DMS153 (cell line): ENCODE measurements at regions not wholly inside any gene's neighbourhood (a gene's known extent, or its start where the extent isn't known, plus 50 kb on each side); places are given as distances from the start of the nearest gene placed in this dataset.
"Not testable (repeated sequence)": the region's sequence is repeated elsewhere in the genome, so short reads cannot be mapped to it uniquely, and the experiment has no call there.

Experiments
- DNase-seq: peaks from one replicate; lab custom pipeline; 2025; lab: John Stamatoyannopoulos, UW

DNA sequence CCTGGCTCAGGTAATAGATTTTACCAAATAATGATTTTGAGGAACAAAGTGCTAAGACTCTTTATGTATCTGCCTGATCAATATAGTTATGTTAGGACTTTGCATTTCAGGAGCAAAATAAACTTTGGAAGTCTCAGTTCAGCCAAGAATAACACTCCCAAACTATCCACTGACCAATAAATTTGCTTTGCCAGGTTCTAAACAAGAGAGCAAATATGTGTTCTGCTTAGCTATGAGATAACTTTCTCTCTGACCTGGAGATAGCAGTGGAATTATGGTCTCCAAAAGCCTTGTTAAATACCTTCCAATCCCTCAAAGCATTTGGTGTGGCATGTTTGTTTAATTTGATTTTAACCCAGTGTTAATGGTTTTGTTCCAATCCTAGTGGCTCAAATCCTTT is 1541.1 kb downstream of the FAM181B start:
- DNase-seq, result no peak

DNA sequence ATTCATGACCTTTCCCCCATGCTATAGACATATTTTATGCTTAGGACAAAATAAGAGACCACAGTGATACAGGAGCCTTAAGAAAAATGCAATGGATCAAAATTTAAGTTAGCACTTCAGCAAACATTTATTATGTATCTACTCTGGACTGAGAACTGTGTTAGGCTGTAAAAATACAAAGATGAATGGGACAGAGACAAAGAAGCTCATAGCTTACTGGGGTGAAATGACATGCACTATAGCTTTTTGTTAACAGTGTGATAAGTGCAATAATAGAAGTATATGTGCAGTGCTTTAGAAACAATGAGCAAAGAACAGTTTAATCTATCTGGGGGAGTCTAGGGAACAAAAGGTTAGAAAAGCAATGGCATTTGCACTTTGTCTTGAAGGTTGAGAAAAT is 1543.1 kb downstream of the FAM181B start:
- no peak for DNase-seq

DNA sequence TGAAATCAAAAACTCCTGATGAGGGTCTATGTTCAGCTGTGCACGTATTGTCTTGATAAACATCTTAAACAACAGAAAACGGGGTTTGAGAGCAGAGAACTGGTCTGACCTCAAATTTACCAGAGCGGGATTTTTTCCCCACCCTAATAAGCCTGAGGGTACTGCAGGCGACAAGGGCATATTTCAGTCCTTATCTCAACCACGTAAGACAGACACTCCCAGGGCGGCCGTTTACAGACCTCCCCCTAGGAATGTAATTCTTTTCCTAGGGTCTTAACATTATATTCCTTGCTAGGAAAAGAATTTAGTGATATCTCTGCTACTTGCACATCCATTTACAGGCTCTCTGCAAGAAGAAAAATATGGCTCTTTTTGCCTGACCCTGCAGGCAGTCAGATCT is 1546.6 kb downstream of the FAM181B start:
- not testable (repeated sequence) for DNase-seq

DNA sequence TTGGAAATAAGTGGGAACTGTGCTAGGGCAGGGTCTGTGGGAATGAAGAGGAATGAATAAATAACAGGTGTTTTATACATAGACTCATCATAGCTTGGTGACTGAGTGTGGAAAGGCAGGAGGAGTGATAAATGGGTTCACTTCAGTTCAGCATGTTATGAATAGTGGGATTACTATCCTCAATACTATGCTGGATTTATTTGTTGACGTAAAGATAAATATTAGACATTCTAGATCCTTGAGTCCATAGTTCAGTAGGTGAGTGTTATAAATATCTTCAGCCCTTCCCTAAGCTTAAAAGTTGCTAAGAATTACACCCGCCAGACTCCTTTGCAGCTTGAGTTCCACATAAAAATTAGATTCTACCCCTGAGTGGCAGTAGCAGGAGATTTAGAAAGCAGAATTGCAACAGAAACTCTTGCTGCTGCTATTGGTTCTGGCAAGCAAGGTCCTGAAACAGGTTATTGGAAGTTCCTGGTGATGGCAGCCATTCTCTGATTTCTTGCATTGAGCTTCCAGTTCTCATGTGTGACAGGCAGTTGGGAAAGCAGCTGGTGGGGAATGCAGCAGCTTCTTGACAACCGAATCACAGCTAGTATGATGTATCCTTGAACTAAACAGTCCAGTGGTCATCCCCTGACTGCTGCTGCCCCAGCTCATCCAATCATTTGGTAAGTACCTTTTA is 1558.9 kb downstream of the FAM181B start:
- no peak for DNase-seq

DNA sequence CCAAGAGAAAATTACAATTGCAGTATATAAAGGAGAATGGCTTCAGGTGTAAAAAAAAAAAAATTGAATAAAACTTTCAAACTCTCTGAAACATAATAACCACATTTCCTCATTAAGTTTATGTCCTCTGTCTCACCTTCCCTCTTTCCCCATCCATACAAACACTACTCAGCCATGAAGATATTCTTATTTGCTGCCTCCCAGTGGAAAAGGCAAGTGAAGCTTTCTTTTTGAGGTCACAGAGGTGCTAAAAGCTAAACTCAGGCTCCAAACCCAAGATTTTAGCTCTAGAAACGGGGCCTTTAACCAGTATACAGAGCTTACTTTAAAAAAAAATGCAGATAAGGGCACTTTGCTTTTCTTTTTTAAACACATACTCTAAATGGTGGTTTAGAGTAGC is 1568.5 kb downstream of the FAM181B start:
- no peak for DNase-seq

DNA sequence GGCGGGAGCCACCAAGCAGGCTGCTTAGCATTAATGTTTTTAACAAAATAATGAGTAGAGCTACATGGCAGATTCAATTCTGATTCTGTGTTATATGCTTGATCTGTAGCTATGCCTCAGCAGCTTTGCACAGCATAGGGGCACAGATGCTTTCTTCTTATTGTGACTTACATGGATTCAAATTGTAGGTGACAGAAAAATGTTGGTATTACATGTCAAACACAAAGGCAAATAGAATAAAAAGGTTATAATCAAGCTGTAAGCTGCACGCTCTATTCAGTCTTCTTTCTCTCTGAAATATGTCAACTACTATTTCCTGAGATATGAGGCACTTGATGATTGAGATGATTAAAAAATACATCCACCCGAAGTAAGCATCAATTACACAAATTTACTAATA is 1573.8 kb downstream of the FAM181B start:
- no peak for DNase-seq

DNA sequence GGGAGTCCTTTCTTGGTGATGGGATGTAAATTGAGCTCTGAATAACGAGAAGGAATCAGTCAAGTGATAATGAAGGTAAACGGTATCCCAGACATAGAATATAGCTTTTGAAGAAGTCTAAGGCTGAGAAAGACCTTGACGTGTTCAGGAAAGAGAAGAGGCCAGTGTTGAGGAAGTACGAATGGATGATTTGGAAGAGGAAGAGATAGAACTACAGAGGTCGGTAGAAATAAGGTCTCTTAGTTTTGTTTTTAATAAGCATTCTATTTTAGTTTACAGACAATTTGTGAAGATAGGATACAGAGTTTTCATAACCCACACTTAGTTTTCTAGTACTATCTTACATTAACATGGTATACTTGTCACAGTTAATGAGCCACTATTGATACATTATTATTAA is 1598.1 kb downstream of the FAM181B start:
- no peak for DNase-seq

DNA sequence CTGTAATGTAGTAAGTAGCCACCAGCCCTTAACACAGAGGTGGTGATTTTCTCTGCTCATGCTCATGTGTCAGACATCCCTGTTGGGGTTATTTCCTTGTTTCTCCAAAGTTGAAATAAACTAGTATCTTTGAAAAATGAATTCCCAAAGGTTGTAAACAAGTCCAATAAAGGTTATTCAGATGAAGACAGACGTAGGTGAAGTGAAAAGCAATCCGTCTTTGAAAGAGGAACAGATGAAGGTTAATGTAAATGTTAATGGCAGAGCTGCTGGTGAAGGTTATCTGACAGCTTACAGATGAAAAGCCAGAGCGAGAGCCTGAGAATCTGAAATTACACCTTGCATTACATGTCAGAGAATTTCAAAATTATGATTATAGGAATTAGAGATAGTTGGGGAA is 1604.0 kb downstream of the FAM181B start:
- DNase-seq, result no peak

DNA sequence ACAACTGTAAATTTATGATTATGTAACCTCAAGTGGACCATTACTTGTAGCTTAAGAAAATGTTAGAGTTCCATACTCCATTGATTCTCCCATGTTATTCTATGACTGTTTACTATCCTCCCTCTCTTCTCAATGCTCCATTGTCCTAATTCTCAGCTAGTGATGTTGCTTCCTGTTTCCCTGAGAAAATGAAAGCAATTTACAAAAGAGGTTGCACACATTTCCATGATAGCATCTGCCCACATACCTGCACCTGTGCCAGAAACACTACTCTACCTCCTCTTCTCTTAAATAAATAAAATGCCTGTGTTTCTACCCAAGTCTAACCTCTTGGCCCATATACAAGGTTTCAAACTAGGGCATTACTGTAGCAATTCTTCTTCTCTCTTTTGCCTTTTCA is 1620.9 kb downstream of the FAM181B start:
- no peak for DNase-seq

DNA sequence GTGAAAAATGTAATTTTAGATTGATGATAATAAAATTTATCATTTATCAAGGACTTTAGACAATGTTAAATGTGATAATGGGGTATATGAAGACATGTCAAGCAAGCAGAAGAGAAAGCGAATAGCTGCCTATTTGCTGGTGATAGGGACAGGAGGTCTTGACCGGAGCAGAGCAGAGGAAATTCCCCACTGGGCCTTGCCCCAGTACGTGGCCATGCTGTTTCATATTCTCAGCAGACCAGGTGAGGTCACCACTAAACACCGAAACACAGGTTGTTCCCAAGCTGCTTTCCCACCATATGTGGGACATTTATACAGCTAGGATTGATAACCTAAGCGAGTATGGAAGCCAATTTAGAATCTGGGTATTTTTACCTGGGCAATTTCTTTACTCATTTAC is 1629.6 kb downstream of the FAM181B start:
- DNase-seq, result no peak

DNA sequence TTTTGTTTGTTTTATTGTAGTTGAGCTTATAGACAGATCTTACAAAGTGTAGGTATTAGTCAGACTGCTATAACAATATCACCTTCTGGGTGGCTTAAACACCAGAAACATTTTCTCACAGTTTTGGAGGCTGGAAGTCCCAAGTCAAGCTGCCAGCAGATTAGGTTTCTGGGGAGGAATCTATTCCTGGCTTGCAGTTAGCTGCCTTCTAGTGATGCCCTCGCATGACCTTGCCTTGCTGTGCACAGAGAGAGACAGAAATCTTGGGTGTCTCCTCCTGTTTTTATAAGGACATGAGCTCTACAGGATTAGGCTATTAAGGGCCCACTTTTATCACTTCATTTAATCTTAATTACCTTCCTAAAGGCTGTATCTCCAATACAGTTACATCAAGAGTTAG is 1635.2 kb downstream of the FAM181B start:
- DNase-seq, result no peak

DNA sequence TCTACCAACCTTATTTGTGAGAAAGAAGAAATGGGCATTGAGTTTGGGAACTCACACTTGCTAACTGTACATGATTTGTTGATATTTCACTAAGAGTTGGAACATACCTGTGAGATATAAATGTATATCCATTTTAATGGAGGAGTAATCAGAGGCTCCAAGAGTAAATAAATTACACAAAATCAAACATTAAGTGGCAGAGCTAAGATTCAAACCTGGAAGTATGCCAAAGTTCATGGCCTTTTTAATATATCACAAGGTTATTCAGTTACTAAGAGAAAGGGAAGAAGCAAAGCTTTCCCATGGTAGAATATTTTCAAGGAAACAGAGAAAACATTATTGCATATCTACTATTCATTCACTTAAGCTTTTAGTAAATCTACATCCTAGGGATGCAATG is 1641.1 kb downstream of the FAM181B start:
- no peak for DNase-seq

DNA sequence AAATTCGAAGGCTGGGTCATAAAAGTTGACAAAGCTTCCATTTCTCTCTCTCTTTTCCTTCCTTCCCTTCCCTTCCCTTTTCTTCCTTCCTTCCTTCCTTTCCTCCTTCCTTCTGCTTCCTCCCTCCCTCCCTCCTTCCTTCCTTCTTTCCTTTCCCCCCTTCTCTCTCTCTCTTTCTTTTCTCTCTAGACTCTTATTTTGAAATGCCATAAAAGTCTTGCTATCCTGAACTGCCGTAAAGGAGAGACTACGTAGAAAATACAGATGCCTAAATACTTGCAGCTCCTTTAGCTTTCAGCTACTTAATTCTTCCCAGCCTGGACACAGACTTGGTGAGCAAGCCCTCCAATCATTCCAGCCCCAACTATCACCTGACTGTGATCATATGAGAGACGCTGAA is 1644.4 kb downstream of the FAM181B start:
- DNase-seq, result no peak

DNA sequence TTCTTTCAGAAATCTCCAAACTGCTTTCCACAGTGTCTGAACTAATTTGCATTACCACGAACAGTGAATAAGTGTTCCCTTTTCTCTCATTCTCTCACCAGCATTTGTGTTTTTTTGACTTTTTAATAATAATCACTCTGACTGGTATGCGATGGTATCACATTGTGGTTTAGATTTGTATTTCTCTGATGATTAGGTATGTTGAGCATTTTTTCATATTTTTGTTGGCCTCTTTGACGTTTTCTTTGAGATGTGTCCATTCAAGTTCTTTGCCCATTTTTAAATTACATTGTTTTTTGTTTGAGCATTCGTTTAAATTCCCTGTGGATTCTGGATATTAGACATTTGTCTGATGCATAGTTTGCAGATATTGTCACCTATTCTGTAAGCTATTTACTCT is 1639.6 kb upstream of the TENM4 start:
- DNase-seq, result no peak

DNA sequence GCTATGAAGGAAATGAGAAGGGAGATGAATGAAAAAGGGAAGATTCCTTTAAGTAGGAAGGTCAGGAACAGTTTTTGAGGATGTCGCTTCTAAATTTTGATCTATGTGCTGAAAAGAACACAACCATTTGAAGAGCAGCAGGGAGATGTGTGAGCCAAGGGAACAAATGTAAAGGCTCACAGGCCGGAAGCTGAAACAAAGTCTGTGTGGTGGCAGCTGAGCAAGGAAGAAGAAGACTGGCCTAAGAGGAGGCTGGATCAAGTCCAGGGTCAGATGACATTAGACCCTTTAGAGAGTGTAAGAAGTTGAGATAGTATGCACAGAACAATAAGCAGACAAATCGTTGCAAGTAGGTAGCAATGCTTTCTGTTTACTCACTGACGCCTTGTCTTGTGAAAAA is 1631.4 kb upstream of the TENM4 start:
- no peak for DNase-seq

DNA sequence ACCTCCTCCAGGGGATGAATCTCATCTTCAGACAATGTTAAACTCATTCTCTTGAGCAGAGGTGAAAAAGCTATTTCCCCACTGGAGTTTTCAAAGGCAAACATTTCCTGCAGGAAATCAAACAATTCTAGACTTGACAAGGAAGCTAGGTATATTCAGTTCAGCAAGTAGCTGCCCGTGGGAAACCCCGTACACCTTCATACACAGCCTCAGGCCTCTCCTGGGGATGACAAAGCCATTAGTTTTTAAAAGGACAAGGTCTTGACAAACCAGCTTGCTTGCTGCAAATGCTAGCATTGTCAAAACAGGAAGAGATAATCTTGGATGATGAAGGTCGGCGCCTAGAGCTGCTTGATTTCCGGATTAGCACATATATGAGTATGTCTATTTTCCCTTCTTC is 1630.8 kb upstream of the TENM4 start:
- no peak for DNase-seq

DNA sequence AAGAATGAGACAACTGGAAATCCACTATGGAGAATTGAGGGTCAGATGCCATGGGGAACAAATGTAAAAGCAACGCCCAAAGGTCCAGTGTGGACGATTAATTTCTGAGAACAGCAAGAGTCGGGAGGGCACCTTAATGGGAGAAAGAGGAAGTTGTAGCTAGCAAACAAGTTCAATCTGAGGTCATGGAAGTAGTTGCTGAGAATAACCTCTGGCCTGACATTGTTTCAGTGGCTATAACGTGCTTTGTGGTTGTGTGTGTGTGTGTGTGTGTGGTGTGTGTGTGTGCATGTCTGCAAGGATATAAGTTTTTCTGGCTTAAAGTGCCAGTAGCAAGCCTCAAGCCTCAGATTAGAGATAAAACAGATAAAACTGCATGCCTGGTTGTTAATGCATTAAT is 1630.1 kb upstream of the TENM4 start:
- no peak for DNase-seq

DNA sequence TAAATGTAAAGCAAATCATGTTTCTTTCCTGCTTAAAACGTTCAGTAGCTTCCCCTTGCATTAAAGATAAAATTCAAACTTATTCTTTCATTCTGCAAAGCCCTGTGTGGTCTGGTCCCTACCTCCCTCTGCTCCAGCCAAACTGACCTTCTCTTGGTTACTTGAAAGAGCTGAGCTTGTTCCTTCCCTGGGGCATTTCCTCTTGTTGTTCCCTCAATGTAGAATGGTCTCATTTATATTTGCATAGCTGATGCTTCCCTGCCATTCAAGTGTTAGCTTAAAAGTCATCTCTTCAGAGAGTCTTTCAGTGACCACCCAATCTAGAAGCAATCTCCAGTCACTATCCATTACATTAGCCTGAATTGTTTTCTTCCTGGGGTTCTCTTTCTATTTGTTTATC is 1618.5 kb upstream of the TENM4 start:
- no peak for DNase-seq

DNA sequence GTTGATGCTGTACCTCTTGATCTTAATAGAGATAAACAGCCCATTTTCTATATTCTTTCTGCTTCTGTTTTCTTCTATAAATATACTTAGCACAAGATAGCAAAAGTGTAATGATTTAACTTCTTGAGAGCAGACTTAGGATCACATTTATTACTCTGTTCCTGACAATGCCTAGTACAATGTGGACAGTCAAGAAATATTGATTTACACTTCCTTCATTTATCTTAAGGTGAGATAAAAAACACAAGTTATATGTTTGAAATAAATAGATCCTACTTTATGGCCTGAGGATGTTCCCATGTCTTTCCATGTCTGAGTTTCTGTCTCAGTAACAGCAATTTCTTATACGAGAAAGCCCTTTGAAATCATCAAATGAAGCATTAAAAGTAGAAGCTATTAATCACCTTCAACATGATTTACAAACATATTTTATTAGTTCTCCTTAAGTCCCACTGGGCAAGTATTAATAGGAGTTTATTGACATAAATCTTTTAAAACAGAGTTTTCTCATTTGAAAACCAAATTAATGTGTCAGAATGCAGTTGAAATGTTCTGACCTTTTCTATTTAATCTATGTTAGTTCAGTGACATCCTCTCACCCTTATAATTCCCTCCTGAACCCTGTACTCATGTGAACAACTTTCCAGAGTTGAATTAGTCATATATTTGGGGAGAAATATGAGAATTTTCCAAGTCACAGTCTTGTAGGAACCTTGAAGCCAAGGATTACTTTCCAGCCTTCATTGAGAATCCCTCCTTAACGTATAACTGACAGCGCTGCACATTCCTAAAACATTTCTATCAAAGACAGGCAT is 1611.7 kb upstream of the TENM4 start:
- DNase-seq, result no peak

DNA sequence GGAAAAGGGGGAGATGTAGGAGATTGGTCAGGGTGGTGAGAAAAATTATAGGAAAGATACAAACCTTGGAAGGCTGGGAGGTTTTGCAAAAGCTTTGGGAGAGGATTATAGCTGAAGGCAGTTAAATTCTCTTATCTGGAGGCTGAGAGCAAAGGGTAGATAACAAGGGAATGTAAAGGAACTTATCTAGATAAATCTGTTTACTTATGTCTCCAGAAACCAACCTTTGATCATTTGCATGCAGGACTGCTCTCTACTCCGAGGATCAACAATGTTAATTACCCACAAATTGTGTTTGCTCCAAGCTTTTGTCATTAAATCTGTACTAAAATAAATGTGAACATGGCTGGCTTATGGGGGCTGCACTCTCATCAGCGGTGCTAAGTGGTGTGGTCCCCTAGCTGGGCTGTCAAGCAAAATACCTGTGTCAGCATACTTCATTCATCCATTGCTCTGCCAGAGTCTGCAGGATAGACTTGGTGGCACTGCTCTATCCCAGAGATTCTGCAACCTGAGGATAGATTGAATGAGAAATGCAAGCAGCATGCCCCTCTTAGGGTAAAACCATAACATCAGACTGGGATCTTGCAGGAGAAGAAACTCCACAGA is 1599.2 kb upstream of the TENM4 start:
- no peak for DNase-seq

DNA sequence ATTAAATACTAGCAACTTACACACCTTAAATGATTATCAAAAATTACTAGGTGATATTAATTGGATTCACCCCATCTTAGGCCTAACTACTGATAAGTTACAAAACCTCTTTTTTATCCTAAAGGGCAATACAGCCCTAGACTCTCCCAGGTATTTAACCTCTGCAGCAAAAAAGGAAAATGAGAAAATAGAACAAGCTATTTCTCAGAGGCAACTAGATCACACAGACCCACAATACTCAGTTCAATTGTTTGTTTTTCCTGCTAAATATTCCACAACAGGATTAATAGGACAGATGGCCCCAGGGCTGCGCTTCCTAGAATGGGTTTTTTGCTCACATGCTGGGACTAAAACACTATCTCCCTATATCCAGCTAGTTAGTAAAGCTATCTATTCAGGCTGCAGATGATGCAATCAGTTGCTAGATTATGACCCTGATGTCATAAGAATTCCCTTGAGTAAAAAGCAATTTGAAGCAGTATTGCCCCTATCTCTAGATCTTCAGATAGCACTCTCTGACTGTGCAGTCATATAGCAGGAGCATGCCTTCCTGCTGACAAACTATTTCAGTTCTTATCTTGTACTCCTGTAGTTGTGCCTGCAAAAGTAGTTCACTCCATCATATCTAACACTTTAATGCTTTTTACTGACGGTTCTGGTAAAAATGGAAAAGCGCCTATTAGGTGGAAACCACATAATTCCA is 1595.5 kb upstream of the TENM4 start:
- no peak for DNase-seq

DNA sequence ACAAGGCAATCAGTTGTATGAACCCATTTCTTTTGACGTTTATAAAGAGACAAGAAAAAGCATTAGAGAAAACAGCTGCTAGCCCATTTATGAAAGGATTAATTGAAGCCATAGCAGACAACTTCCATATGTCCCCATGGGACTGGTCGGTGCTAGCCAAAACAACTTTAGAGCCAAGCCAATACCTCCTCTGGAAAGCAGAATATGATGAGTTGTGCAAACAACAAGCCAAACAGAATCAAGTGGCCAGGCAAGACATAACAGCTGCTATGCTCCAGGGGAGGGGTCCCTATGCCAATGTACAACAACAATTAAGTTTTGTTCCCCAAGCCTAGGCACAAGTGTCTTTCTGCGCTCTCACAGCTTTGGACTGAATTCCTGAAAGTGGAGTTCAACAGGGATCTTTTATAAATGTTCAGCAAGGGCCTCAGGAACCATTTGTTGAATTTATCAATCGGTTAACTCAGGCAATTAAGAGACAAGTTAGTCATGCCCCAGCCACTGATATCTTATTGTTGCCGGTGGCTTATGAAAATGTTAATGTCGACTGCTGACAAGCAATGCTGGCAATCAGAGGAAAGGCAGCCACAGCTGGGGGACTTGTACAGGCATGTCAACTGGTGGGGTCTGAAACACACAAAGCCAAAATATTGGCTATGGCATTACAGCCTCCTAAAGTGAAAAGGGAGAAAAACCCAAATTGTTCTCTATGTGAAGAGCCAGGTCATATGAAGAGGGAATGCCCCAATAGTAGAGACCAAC is 1593.1 kb upstream of the TENM4 start:
- no peak for DNase-seq
